HFFc6 (cell line): ENCODE measurements at regions not wholly inside any gene's neighbourhood (a gene's known extent, or its start where the extent isn't known, plus 50 kb on each side); places are given as distances from the start of the nearest gene placed in this dataset.

ENCODE experiments used
- DNase-seq: peaks from one replicate; pipeline ENCODE4 v3.0.0-alpha.2; 2018
- H3K27ac Mint-ChIP-seq: 2 replicates; pipeline ENCODE4 v1.8.0; 2020; ENCODE audit warnings: mild to moderate bottlenecking, mixed read lengths
- H3K27me3 Mint-ChIP-seq: 2 replicates; pipeline ENCODE4 v1.8.0; 2021; ENCODE audit warnings: mild to moderate bottlenecking, moderate library complexity, mixed read lengths; ENCODE audit not compliant: insufficient read depth
- H3K36me3 Mint-ChIP-seq: 2 replicates; pipeline ENCODE4 v1.8.0; 2021; ENCODE audit warnings: low read depth, mixed read lengths
- H3K4me1 Mint-ChIP-seq: 2 replicates; pipeline ENCODE4 v1.8.0; 2020; ENCODE audit warnings: low read depth, mixed read lengths
- H3K4me3 Mint-ChIP-seq: 2 replicates; pipeline ENCODE4 v1.8.0; 2020; ENCODE audit warnings: mild to moderate bottlenecking, moderate library complexity, mixed read lengths
- H3K9me3 Mint-ChIP-seq: 2 replicates; pipeline ENCODE4 v1.8.0; 2020; ENCODE audit warnings: mild to moderate bottlenecking, mixed read lengths
- CTCF ChIP-seq: fragments of 200-600 bp; sonication (generic); IDR thresholded peaks from 2 replicates; pipeline ENCODE4 v1.5.0; 2021; ENCODE audit warnings: antibody characterized with exemption, mild to moderate bottlenecking

DNA sequence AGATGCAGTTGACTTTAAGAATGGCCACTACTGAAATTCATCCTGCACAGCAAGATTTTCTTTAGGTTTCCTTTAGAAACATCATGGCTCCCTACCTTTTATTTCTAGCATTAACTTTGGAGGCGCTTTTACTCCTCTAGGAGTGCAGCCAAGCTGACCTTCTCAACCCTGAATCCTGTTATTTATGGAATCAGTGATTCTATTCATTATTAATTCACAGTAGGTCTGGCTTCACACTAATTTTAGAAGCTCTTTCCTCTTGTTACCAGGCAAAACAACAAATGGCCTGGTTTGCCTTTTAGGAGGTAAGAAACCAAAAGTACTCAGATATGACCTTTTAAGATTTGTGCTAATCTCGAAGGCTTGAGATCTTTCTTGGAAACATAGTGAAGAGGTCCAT lies 93.0 kb upstream of the PELI1 start:
- peaks cover 16% of the 10 kb centered on the region; the same call in 1 of the 2 replicates for H3K27me3 Mint-ChIP-seq
- DNase-seq: no peak

GRCh38 chr2:64238799-64239198 lies 94.6 kb upstream of the PELI1 start:
- Mint-ChIP-seq H3K9me3 (no peaks in the 10 kb centered on the region), H3K4me3 (no peak overlapping the region), H3K4me1 (peaks cover 4% of the 10 kb centered on the region), H3K36me3 (no peaks in the 10 kb centered on the region), H3K27ac (no peak overlapping the region), H3K27me3 (peaks cover 23% of the 10 kb centered on the region)
- DNase-seq: no peak
- no peak for TF ChIP-seq CTCF

More for the DNA sequence above, 93.0 kb upstream of the PELI1 start:
- TF ChIP-seq CTCF: no peak
- Mint-ChIP-seq H3K4me1 (peaks cover 13% of the 10 kb centered on the region), H3K9me3 (no peaks in the 10 kb centered on the region), H3K4me3 (no peak overlapping the region), H3K36me3 (no peaks in the 10 kb centered on the region), H3K27ac (no peak overlapping the region)

DNA sequence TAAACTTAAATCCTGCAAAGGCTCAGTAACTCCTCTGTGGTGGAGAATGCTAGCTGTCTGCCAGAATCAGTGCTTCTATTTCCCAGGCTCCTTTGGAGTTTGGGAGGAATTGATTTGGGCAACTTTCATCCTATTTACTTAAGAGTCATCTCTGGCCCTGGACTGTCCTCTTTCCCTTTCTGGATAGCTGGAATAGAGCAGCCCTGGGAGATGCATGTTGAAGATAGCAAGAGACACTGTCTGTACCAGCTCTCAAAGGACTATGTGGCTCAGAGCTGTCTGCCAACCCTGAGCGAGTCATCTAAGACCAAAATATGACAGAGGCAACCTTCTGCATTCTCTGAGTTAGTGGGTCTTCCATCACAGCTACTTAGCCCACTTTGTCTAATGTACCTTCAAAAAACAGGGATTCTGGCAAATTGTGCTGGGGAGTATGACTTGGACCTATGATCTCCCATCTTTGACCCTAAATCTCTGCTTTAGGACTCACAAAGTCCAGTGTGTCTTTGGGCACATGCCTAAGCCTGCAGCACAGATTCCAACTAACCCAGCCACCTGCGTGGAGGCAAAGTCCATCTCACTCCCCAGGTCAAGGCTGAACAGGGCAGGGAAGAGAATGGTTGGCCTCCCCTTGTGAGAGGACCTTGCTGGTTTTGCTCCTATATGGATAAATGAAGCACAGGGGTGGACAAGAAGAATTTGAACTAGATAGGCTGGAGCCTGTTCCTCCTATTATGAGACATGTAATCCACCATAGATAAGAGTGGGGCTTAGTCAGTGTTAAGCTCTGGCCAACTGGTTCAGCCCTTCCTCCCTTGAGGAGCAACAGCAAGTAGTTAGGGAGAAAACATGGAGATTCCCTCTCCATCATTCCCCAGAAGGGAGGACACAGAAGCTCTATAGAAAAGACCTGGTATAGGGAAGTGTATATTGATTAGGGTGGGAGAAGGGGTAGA lies 99.1 kb upstream of the PELI1 start:
- H3K9me3 Mint-ChIP-seq: no peaks in the 10 kb centered on the region
- no peak for DNase-seq
- H3K4me1 Mint-ChIP-seq: no peaks in the 10 kb centered on the region
- H3K4me3 Mint-ChIP-seq: no peak overlapping the region
- no peaks in the 10 kb centered on the region for H3K36me3 Mint-ChIP-seq
- H3K27me3 Mint-ChIP-seq: peaks cover 31% of the 10 kb centered on the region
- no peak for TF ChIP-seq CTCF
- H3K27ac Mint-ChIP-seq: no peak overlapping the region

GRCh38 chr2:64244037-64244416 lies 99.8 kb upstream of the PELI1 start:
- Mint-ChIP-seq H3K9me3 (no peaks in the 10 kb centered on the region), H3K36me3 (no peaks in the 10 kb centered on the region), H3K4me3 (no peak overlapping the region), H3K27me3 (peaks cover 33% of the 10 kb centered on the region), H3K4me1 (no peaks in the 10 kb centered on the region), H3K27ac (no peak overlapping the region)
- no peak for DNase-seq
- no peak for TF ChIP-seq CTCF

DNA sequence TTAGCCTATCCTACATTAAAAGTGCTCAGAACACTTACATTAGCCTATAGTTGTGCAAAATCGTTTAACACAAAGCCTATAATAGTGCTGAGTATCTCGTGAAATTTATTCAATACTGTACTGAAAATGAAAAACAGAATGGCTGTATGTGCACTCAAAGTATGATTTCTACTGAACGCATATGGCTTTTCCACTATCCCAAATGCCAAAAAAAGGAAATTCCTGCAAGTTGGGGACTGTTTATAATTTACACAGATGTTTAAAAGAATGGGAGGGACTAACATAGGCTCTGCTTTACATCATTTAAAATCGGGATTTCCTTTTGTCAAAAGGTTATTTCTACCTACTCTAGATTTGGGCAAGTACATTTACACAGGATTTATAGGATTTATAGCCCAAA lies 101.4 kb upstream of the PELI1 start:
- H3K27ac Mint-ChIP-seq: no peak overlapping the region
- no peaks in the 10 kb centered on the region for H3K9me3 Mint-ChIP-seq
- H3K27me3 Mint-ChIP-seq: peaks cover 33% of the 10 kb centered on the region
- TF ChIP-seq CTCF: no peak
- no peak for DNase-seq
- no peaks in the 10 kb centered on the region for H3K4me1 Mint-ChIP-seq
- no peaks in the 10 kb centered on the region for H3K36me3 Mint-ChIP-seq
- no peak overlapping the region for H3K4me3 Mint-ChIP-seq
